K562 (cell line): ENCODE measurements at regions not wholly inside any gene's neighbourhood (a gene's known extent, or its start where the extent isn't known, plus 50 kb on each side); places are given as distances from the start of the nearest gene placed in this dataset.
"Not testable (repeated sequence)": the region's sequence is repeated elsewhere in the genome, so short reads cannot be mapped to it uniquely, and the experiment has no call there.

Source experiments
- ATAC-seq: fragments of 200-7000 bp; cut with Tn5 transposase; 3 replicates; pipeline ENCODE4 v1.9.1; 2020; ENCODE audit warnings: moderate library complexity
- BruUV-seq: library from RNA; stranded (reverse); fragments of 400-500 nt; replicated peaks from 2 replicates; lab custom pipeline; 2021; lab: Mats Ljungman, UMichigan
- CTCF ChIA-PET: fragments of 300-600 bp; formaldehyde crosslinking; extraction: SDS; loops from one replicate; lab custom pipeline; 2021; ENCODE audit warnings: low intra/inter-chr PET ratio; lab: Yijun Ruan, JAX
- POLR2A ChIA-PET: fragments of 300-600, 350-650 bp; sonication (Branson Sonifier 250); formaldehyde crosslinking; extraction: SDS; loops from one replicate; lab custom pipeline; 2021; ENCODE audit warnings: antibody characterized with exemption, inconsistent platforms; lab: Yijun Ruan, JAX
- DNase-seq, 4 experiments: peaks; one replicate each; pipeline versions ENCODE4 v3.0.0 to v3.0.0-alpha.2; 2011 to 2018; ENCODE audit warnings: low spot score in 3 of 4, mixed read lengths in 3 of 4; ENCODE audit errors: extremely low read depth in 1 of 4
- FAIRE-seq: peaks from 2 replicates; lab custom pipeline; 2011; peaks lifted over from hg19 to GRCh38; lab: Jason Lieb, UNC
- H2AFZ ChIP-seq: 2 replicates; pipeline ENCODE4 v1.6.0; 2011; ENCODE audit warnings: low read depth, low read length, control low read depth, inconsistent platforms
- H3K27ac ChIP-seq: fragments of 200-600 bp; 3 replicates; pipeline ENCODE4 v1.8.0; 2011; ENCODE audit warnings: low read depth, mild to moderate bottlenecking, control low read depth, inconsistent platforms, low read length, moderate library complexity, mixed read lengths; ENCODE audit errors: extremely low read depth
- H3K27me3 ChIP-seq, 2 experiments: fragments of 300-600 bp in 1 of 2; 2 replicates in 1 of 2; 3 replicates in 1 of 2; pipeline versions ENCODE4 v1.6.0 to v1.8.0; 2011; ENCODE audit warnings: inconsistent platforms in 2 of 2, low read length in 2 of 2, mild to moderate bottlenecking in 1 of 2, mixed read lengths in 1 of 2, moderate library complexity in 1 of 2; ENCODE audit not compliant: control insufficient read depth in 2 of 2, insufficient read depth in 2 of 2
- H3K36me3 ChIP-seq: fragments of 300-600 bp; 3 replicates; pipeline ENCODE4 v1.8.0; 2011; ENCODE audit warnings: mild to moderate bottlenecking, low read length, inconsistent platforms; ENCODE audit not compliant: control insufficient read depth, insufficient read depth
- H3K4me1 ChIP-seq, 2 experiments: fragments of 200-600 bp in 1 of 2; replicated peaks in 1 of 2; 2 replicates in 1 of 2; 3 replicates in 1 of 2; pipeline versions ENCODE4 v1.5.1 to v1.8.0; 2011; ENCODE audit warnings: inconsistent platforms in 2 of 2, low read length in 2 of 2, mild to moderate bottlenecking in 1 of 2, mixed read lengths in 1 of 2, moderate library complexity in 1 of 2; ENCODE audit not compliant: control insufficient read depth in 2 of 2, insufficient read depth in 2 of 2
- H3K4me2 ChIP-seq: 2 replicates; pipeline ENCODE4 v1.6.1; 2011; ENCODE audit warnings: low read length, control low read depth, inconsistent platforms, mixed read lengths; ENCODE audit not compliant: insufficient read depth
- H3K4me3 ChIP-seq: fragments of 200-600 bp; sonication (generic), shearing (Covaris generic); 2 replicates; pipeline ENCODE4 v1.5.1; 2016; ENCODE audit warnings: control low read depth, inconsistent platforms
- H3K79me2 ChIP-seq: fragments of 200-600 bp; 3 replicates; pipeline ENCODE4 v1.8.0; 2011; ENCODE audit warnings: low read length, inconsistent platforms; ENCODE audit not compliant: control insufficient read depth, insufficient read depth
- H3K9ac ChIP-seq, 2 experiments: 2 replicates each; pipeline versions ENCODE4 v1.6.0 to v1.6.1; 2011; ENCODE audit warnings: low read depth in 2 of 2, low read length in 2 of 2, control low read depth in 1 of 2, inconsistent platforms in 1 of 2, mild to moderate bottlenecking in 1 of 2, mixed read lengths in 1 of 2; ENCODE audit not compliant: insufficient read depth in 1 of 2
- H3K9me1 ChIP-seq: one replicate; pipeline ENCODE4 v1.6.0; 2011; ENCODE audit warnings: inconsistent platforms, mild to moderate bottlenecking, low read length, moderate library complexity; ENCODE audit not compliant: control insufficient read depth, insufficient read depth
- H3K9me3 ChIP-seq: replicated peaks from 2 replicates; pipeline ENCODE4 v1.5.1; 2011; ENCODE audit warnings: low read depth, low read length, inconsistent platforms; ENCODE audit not compliant: control insufficient read depth, insufficient read depth
- H4K20me1 ChIP-seq: replicated peaks from 2 replicates; pipeline ENCODE4 v1.6.1; 2011; ENCODE audit warnings: low read length, inconsistent platforms, mixed read lengths; ENCODE audit not compliant: control insufficient read depth, insufficient read depth
- BMI1 ChIP-seq: fragments of 150-350 bp; IDR thresholded peaks from 2 replicates; pipeline ENCODE4 v1.6.1; 2014; ENCODE audit warnings: low read length
- C11orf30 ChIP-seq: fragments of 450-650 bp; IDR thresholded peaks from 2 replicates; pipeline ENCODE4 v1.6.1; 2016; ENCODE audit warnings: low read depth, mild to moderate bottlenecking
- CHAMP1 ChIP-seq: fragments of 450-650 bp; IDR thresholded peaks from 2 replicates; pipeline ENCODE4 v1.6.1; 2016; ENCODE audit warnings: mild to moderate bottlenecking
- L3MBTL2 ChIP-seq: fragments of 450-650 bp; IDR thresholded peaks from 2 replicates; pipeline ENCODE4 v1.6.1; 2016; ENCODE audit warnings: mild to moderate bottlenecking, moderate library complexity
- MTF1 ChIP-seq: fragments of 250-450 bp; sonication (Bioruptor Pico); IDR thresholded peaks from 2 replicates; pipeline ENCODE4 v1.9.0; 2021; ENCODE audit warnings: moderate library complexity, mild to moderate bottlenecking, inconsistent platforms, borderline replicate concordance
- PHF21A ChIP-seq: fragments of 450-650 bp; IDR thresholded peaks from 2 replicates; pipeline ENCODE4 v1.6.1; 2017; ENCODE audit warnings: low read depth, borderline replicate concordance
- PYGO2 ChIP-seq: fragments of 450-650 bp; IDR thresholded peaks from 2 replicates; pipeline ENCODE4 v1.6.1; 2016; ENCODE audit warnings: mild to moderate bottlenecking, missing genetic modification characterization, moderate library complexity, missing compliant biosample characterization
- TRIM28 ChIP-seq: fragments of 450-650 bp; IDR thresholded peaks from 2 replicates; pipeline ENCODE4 v1.6.1; 2017
- WGBS: fragments of 100-300 bp; shearing (Covaris generic); methylation state at CpG from one replicate; pipeline ENCODE4 v1.1.6; 2016; ENCODE audit warnings: low coverage, mixed read lengths; ENCODE audit not compliant: insufficient coverage; ENCODE audit errors: missing lambda C conversion rate; 5-methylcytosine and 5-hydroxymethylcytosine counted together
- in situ Hi-C: fragments of 300-500 bp; cut with MboI; formaldehyde crosslinking; loops from 4 replicates; pipeline ENCODE4 v1.15.0; 2018; ENCODE audit warnings: inconsistent platforms, mixed read lengths
- intact Hi-C: fragments of 100-400 bp; cut with micrococcal nuclease; formaldehyde crosslinking; loops from 2 replicates; pipeline ENCODE4 v1.14.2; 2022

GRCh38 chr19:30936276-30936675, 413.0 kb downstream of the TSHZ3 start:
- Histone ChIP-seq H3K36me3 (no peaks in the 10 kb centered on the region), H3K4me2 (no peak overlapping the region), H3K9ac (no peak overlapping the region), H4K20me1 (no peaks in the 10 kb centered on the region), H3K4me1 (no peaks in the 10 kb centered on the region), H3K9me3 (no peaks in the 10 kb centered on the region), H3K4me3 (no peak overlapping the region), H3K27ac (no peak overlapping the region), H3K27me3 (no peaks in the 10 kb centered on the region), H3K79me2 (no peaks in the 10 kb centered on the region), H3K9me1 (no peaks in the 10 kb centered on the region), H2AFZ (no peak overlapping the region)
- in situ Hi-C loops (no loop called here), intact Hi-C loops (no loop called here)
- 1% methylated on average over 5 of the region's 5 CpGs for WGBS
- DNase-seq (no peak), ATAC-seq (no peak), FAIRE-seq (no peak)
- BruUV-seq, result no TSS peak
- ChIA-PET CTCF (no interaction called here), POLR2A (no interaction called here)
- TF ChIP-seq MTF1 (CRISPR knock-in tag), result no peak

- H2AFZ ChIP-seq, result no peak overlapping the region
- intact Hi-C loops, result no loop called here
Observed at GRCh38 chr19:30935146-30935545, 414.1 kb downstream of the TSHZ3 start.

GRCh38 chr19:30933454-30933853, 415.8 kb downstream of the TSHZ3 start:
- H3K9me3 ChIP-seq, DNase-seq, CTCF ChIA-PET, POLR2A ChIA-PET, ATAC-seq, FAIRE-seq, H3K9me1 ChIP-seq, H3K4me3 ChIP-seq, intact Hi-C loops, BruUV-seq, in situ Hi-C loops, H3K27me3 ChIP-seq, H3K4me1 ChIP-seq, H3K4me2 ChIP-seq, H3K79me2 ChIP-seq, H4K20me1 ChIP-seq, H3K36me3 ChIP-seq, H3K9ac ChIP-seq, H2AFZ ChIP-seq, H3K27ac ChIP-seq: not testable (repeated sequence)
- WGBS, result 7% methylated on average over 3 of the region's 3 CpGs

More at GRCh38 chr19:30935146-30935545, 414.1 kb downstream of the TSHZ3 start:
- no peaks in the 10 kb centered on the region for H3K4me1 ChIP-seq
- FAIRE-seq (no peak), DNase-seq (no peak), ATAC-seq (no peak)
- ChIA-PET CTCF (no interaction called here), POLR2A (no interaction called here)
- H3K27ac ChIP-seq, result no peak overlapping the region
- H3K79me2 ChIP-seq, result no peaks in the 10 kb centered on the region
- no TSS peak for BruUV-seq
- H3K9ac ChIP-seq, result no peak overlapping the region
- TF ChIP-seq TRIM28 (no peak), PYGO2 (no peak), L3MBTL2 (no peak), PHF21A (no peak), C11orf30 (no peak), BMI1 (no peak), CHAMP1 (no peak)
- no peaks in the 10 kb centered on the region for H3K27me3 ChIP-seq
- no peaks in the 10 kb centered on the region for H3K9me1 ChIP-seq
- H3K9me3 ChIP-seq, result no peaks in the 10 kb centered on the region
- 0% methylated on average over 4 of the region's 4 CpGs for WGBS
- no peaks in the 10 kb centered on the region for H3K36me3 ChIP-seq
- in situ Hi-C loops, result no loop called here
- H3K4me3 ChIP-seq, result no peak overlapping the region
- no peak overlapping the region for H3K4me2 ChIP-seq
- H4K20me1 ChIP-seq, result no peaks in the 10 kb centered on the region
